NCI-H1048 (cell line): ENCODE measurements at regions not wholly inside any gene's neighbourhood (a gene's known extent, or its start where the extent isn't known, plus 50 kb on each side); places are given as distances from the start of the nearest gene placed in this dataset.

ENCODE experiments used
- DNase-seq: peaks from one replicate; lab custom pipeline; 2025; lab: John Stamatoyannopoulos, UW

- no peak for DNase-seq
Observed at GRCh38 chr18:33957707-33958106, 267.0 kb downstream of the NOL4 start.

- no peak for DNase-seq
Observed at GRCh38 chr18:33951031-33951430, 273.7 kb downstream of the NOL4 start.

GRCh38 chr18:33946336-33946735, 278.4 kb downstream of the NOL4 start:
- no peak for DNase-seq

GRCh38 chr18:33944493-33944892, 280.2 kb downstream of the NOL4 start:
- DNase-seq = no peak

GRCh38 chr18:33937270-33937816, 287.4 kb downstream of the NOL4 start:
- no peak for DNase-seq

GRCh38 chr18:33934258-33934657, 290.5 kb downstream of the NOL4 start:
- DNase-seq = no peak

DNA sequence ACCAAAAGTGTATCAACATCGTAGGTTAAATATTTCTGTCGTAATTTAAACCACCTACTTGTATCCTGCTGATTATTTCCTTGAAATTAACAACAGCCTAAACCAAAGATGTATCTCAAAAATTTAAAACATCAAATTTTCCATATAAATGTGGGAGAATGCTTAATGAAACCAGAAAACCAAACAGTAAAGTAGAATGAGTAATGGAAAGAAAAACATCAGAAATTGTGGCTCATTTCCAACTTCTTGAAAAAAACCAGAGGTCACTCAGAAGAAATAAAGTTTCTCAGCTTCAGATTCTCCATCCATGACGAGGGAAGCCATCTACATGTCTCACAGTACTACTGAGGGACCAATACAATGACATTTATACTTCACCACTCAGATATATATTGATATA, 296.5 kb downstream of the NOL4 start:
- no peak for DNase-seq

DNA sequence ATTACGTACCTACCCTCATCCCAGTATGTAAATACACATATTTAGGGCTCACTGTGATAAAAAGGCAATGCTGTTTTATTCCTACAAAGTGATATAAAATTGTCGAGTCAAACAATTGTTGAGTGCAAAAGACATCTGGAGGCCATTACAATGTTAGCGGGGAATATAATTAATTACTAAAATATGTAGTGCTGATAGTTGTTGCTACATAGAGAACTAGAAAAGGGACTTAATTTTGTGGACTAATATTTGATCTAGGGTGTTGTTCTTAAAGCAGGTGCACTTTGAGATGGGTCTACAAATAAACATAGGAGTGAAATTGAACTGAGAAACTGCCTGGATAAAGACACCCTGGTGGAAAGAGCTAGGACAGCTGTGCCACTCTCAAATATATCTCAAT, 300.1 kb downstream of the NOL4 start:
- no peak for DNase-seq

DNA sequence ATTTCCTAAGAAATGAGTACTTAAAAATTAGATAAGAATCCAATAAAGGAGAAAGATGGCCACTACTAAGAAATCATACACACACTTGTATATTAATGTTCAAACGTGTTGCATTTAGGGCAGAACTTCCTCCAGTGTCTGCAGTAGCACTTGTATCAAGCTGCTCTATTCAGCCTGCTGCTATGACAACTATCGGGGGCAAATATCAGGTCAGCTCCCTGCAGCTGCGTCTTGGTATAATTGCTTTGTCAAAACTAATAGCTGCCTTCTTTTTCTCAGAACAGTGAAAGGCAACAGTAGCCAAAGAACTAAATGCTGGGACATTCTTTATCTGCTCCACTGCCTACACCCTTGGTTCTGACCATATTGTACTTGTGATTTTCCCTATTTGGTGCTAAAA, 300.7 kb downstream of the NOL4 start:
- no peak for DNase-seq

DNA sequence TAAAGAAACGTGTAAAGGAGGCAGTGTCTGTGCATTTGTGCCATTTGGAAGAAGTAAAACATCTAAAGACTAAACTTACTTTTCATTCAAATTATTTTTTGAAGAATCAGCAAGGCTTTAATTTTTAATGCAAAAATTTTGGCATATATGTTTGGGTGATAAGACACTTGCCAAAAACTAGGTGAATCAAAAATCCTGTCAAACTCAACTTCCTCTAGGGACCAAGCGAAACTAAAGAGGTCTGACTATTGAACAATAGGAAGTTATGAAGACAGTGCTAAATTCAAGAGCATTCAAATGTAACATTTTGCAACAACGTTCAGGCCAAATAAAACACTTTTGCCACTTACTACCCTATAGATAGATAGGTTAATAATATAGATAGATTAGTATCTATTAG, 306.1 kb downstream of the NOL4 start:
- no peak for DNase-seq

- DNase-seq = no peak
Observed at GRCh38 chr18:33916200-33916599, 308.5 kb downstream of the NOL4 start.

DNA sequence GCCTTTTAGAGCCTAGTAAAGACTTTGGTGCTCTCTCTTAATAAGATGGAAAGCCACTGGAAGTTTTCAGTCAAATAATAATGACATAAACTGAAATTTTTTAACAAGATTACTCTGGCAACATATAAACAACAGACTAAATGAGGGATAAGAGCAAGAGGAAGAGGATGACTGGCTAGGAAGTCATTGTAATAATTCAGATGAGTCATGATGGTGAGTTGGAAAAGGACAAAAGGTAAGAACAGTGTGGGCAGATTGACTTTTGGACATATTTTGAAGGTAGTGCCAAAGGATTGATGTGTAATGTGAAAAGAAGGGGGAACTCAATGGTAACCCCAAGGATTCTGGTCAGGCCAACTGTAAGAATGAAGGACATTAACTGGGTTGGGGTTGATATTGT, 310.3 kb downstream of the NOL4 start:
- DNase-seq = no peak

GRCh38 chr18:33906046-33906445, 318.7 kb downstream of the NOL4 start:
- no peak for DNase-seq

DNA sequence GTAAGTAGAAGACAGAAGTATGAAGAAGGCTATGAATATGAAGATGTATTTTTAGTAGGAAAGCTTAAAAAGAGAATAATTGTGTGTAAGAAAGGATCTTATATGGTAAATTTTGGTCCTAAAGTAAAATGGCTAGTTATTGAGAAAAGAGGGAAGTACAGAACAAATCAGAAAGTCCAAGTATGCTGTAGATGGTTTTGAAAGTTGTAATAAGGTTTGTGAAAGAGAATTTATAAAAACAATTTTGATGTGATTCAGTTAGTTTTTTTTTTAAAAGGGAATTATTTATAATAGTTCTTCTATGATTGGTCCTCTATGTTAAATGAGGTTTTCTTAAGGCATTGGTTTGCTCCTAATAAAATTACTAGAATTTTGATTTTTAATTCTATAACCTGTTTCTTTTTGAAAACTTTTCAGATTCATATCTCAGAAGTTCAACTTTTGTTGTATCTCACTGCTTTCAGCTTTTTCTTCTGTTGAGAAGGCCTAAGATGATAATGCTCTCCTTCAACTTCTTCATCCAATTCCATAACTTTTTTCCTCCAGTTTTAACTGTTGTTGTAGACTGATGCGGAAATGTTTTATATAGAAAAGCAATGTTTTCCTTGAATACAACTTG, 322.7 kb downstream of the NOL4 start:
- DNase-seq = no peak

GRCh38 chr18:33900638-33901037, 322.6 kb downstream of the ASXL3 start:
- DNase-seq = no peak

- no peak for DNase-seq
Observed at GRCh38 chr18:33898427-33898826, 320.4 kb downstream of the ASXL3 start.

GRCh38 chr18:33878213-33878612, 300.2 kb downstream of the ASXL3 start:
- DNase-seq = no peak

GRCh38 chr18:33875029-33875565, 297.1 kb downstream of the ASXL3 start:
- peak; percentile 73 for DNase-seq

DNA sequence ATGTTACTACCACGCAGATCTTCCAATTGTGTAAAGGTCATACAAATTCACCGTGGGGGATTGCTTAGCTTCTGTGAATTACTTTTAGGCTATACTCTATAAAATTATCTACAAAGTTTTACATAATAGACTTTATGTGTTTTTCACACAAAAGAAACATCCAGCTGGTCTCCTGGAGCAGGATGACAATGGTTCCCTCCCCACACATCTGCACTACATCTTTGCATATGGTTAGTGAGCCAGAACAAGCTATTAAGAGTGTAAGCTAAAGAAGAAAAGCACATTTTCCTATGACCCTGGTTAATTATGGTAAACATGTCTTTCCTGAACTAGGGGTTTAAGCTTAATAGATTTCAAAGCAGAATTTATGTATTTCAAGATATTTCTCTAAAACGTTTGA, 295.1 kb downstream of the ASXL3 start:
- DNase-seq = peak; percentile 30

DNA sequence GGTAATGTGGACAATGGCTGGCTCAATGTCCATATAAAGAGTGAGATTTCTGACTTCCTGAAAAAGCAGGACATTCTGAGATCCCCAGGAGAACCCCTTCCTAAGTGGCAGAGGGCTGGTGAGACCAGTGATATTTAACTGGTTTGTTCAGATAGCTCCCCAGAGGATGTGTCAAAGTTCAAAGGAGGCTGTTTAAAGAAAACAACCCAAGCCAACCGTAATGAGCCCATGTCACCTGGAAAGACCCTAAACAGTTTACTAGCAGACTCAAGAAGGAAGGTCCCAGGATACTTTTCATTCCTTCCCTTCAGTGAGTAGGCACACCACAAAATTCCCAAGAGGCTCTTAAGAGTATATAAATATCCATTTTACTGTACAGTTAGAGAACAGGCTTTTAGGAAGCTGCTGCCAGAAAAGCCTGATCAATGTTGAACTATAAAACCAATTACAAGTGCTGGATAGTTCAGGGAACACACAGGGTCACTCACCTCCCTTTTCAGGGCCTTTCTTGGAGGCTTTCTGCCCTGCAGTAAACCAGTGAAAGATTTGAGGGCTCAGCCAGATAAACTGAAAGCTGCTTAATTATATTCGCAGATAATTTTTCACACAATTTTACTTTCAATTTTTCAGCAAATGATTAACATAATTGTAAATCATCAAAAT, 293.5 kb downstream of the ASXL3 start:
- DNase-seq = no peak

- DNase-seq = no peak
Observed at GRCh38 chr18:33870059-33870458, 292.0 kb downstream of the ASXL3 start.

DNA sequence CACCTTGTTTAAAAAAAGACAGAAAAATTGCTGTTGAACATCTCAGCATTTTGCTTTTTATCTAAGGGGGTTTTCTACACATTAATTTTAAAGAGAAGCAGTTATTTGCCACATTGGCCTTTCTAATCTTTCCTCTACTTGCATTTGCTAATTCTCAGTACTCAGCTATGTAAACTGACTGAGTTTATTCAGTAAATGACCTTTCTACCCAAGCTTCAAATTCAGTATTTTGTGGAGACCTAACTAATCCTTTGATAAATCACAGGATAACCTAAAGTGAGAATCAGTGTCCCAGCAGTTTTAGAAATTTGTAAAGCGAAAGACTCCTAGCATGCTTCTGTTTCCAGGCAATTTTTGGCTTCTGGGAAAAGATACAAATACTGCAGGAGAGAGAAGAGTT, 288.4 kb downstream of the ASXL3 start:
- no peak for DNase-seq

DNA sequence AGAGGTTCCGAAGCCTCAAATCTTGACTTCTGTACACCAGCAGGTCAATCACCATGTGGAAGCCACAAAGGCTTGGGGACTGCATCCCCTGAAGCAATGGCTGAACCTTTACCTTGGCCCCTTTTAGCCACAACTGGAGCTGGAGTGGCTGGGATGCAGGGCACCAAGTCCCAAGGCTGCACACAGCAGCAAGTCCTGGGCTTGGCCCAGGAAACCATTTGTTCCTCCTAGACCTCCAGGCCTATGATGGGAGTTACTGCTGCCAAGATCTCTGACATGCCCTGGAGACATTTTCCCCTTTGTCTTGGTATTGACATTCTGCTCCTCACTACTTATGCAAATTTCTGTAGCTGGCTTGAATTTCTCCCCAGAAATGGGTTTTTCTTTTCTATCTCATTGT, 285.9 kb downstream of the ASXL3 start:
- no peak for DNase-seq

- no peak for DNase-seq
Observed at GRCh38 chr18:33854827-33855139, 276.8 kb downstream of the ASXL3 start.
